ENCODE measurements at regions not wholly inside any gene's neighbourhood (a gene's known extent, or its start where the extent isn't known, plus 50 kb on each side); places are given as distances from the start of the nearest gene placed in this dataset.
A peak's percentile ranks its signal among the peaks of the same experiment; 100 is the strongest.
"Not testable (repeated sequence)": the region's sequence is repeated elsewhere in the genome, so short reads cannot be mapped to it uniquely, and the experiment has no call there.

DNA sequence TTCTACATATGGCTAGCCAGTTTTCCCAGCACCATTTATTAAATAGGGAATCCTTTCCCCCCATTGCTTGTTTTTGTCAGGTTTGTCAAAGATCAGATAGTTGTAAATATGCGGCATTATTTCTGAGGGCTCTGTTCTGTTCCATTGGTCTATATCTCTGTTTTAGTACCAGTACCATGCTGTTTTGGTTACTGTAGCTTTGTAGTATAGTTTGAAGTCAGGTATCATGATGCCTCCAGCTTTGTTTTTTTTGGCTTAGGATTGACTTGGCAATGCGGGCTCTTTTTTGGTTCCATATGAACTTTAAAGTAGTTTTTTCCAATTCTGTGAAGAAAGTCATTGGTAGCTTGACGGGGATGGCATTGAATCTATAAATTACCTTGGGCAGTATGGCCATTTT lies 60.0 kb upstream of the GPC3 start:
- not testable (repeated sequence) for DNase-seq

DNA sequence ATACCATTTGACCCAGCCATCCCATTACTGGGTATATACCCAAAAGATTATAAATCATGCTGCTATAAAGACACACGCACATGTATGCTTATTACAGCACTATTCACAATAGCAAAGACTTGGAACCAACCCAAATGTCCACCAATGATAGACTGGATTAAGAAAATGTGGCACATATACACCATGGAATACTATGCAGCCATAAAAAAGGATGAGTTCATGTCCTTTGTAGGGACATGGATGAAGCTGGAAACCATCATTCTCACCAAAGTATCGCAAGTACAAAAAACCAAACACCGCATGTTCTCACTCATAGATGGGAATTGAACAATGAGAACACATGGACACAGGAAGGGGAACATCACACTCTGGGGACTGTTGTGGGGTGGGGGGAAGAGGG lies 81.7 kb upstream of the GPC3 start:
- DNase-seq, result not testable (repeated sequence)

- not testable (repeated sequence) for DNase-seq
These were observed 86.5 kb upstream of the GPC3 start for GRCh38 chrX:134071899-134072298.

GRCh38 chrX:134073341-134073740 lies 87.9 kb upstream of the GPC3 start:
- no peak for DNase-seq

- DNase-seq, result no peak
These were observed 88.8 kb upstream of the GPC3 start for GRCh38 chrX:134074151-134074550.

- no peak for DNase-seq
These were observed 90.7 kb upstream of the GPC3 start for GRCh38 chrX:134075894-134076718.

GRCh38 chrX:134095366-134095765 lies 110.0 kb upstream of the GPC3 start:
- DNase-seq, result no peak

DNA sequence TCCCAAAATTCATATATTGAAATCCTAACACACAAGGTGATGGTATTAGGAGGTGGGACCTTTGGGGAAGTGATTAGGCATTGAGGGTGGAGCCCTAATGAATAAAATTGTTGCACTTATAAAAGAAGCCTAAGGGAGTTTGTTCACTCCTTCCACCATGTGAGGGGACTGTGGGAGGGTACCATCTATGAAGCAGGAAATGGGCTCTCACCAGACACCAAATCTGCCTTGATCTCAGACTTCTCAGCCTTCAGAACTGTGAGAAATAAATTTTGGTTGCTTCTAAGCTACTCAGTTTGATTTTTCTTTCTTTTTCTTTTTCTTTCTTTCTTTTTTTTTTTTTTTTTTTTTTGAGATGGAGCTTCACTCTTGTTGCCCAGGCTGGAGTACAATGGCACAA lies 116.2 kb upstream of the GPC3 start:
- no peak for DNase-seq

GRCh38 chrX:134115270-134115669 lies 121.7 kb upstream of the CCDC160 start:
- DNase-seq, result no peak

GRCh38 chrX:134137341-134137740 lies 99.6 kb upstream of the CCDC160 start:
- DNase-seq, result no peak

GRCh38 chrX:134139090-134139489 lies 97.9 kb upstream of the CCDC160 start:
- DNase-seq, result no peak

DNA sequence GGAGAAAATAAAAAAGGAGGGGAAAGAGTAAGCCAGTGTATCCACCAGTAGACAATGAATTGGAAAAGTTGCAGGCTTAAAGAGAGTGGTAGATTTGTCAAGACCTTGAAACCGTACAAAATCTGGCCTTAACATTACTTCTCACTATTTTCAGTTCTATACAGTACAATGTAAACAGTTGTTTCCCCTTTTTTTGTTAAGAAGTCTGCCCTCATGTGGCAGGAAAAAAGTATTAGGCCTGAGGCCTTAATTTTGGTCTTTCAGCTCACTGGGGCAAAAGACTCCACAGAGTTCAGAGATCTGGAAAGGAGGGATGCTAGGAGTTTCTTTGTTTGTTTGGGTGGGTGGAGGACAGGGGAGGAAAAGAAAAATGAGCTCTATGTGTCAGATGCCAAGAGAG lies 92.8 kb upstream of the CCDC160 start:
- DNase-seq, result no peak

DNA sequence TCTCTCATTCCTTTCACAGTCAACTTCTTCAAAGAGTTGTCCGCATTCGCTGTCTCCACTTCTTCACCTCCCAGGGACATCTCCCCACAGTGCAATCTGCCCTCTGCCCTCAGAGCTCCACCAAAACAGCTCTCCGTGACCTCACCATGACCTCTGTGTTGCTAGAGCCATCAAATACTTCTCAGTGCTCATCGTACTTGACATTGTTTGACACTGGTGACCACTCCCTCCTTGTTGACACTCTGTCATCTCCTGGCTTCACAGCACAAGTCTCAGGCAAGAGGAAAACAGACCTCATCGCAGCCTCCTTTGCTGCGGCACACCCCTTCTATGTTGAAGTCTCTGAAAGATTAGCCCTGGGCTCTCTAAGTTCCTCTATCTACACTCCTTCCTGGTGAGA lies 90.5 kb upstream of the CCDC160 start:
- no peak for DNase-seq

GRCh38 chrX:134148172-134148692 lies 88.8 kb upstream of the CCDC160 start:
- DNase-seq, result no peak

GRCh38 chrX:134158821-134159512 lies 78.0 kb upstream of the CCDC160 start:
- no peak for DNase-seq

- DNase-seq, result no peak
These were observed 75.8 kb upstream of the CCDC160 start for GRCh38 chrX:134161162-134161561.

GRCh38 chrX:134162032-134162431 lies 75.0 kb upstream of the CCDC160 start:
- DNase-seq, result no peak

GRCh38 chrX:134163836-134164235 lies 73.1 kb upstream of the CCDC160 start:
- no peak for DNase-seq

DNA sequence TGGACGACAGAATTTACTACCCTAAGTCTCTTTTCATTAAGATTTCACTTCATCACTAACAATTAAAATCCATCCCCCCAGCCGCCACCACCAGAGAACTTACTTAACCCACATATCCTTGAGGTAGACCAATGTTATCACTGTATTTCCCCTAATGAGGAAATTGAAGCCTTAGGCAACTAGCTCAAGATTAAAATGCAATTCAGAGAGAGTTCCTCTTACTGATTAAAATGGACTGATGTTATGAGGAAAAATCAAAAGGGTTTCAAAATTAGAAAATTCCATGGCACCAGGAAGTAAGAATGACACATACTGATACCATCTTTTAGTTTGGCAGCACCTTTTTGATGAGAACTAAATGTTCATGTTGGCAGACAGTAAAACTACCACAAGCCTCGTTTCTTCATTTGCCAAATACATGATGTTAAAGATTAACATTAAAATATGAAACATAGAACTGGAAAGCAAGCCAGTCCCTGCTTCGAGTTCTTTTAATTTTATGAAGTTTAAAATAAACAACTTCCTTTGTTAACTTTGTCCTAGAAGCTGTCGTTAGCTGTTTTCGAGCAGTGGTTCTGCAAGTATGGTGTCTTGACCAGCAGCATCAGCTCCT lies 69.3 kb upstream of the CCDC160 start:
- DNase-seq, result no peak

DNA sequence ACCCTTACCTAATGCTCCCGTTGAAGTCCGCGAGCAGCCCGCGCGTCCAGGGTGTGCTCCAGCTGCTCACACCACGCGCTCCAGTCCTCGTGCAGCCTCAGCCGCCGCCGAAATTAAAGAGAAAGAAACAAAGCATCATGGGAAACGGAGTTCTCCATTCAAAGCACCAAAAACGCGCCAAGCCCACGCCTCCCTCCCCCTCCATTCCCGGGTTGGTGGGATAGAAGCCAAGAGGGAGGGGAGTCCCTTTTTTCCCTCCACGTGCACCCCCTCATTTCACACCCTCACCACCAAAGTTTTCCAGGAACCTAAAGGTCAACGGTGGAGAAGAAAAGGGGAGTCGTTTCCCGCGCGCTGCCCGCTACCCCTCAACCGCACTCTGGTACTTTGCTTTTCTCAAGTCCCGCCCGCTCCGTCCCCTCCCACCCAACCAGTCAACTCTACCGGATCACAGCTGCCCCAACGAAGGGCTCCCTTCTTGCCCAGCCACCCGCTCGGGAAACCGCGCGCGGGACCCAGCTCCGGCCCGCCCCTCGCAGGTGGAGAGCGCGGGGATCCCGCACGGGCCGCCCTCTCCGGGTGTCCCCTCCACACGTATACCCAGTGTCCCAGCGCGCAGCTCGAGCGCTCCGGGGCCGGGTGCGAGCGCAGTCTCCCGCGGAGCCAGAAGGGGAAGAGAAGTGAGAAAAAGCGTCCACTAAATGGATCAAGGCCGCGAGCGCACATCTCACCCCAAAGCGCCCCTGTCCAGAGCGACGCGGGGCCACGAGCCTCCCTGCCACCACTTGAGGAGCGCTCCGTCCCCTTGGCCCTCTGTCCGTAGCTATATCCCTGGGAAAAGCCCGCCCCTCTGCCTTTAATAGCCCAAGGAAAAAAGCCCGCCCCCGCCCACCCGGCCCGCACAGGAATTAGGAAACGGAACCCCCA lies 65.1 kb upstream of the CCDC160 start:
- peak; percentile 7 for DNase-seq

- DNase-seq, result peak; percentile 41
These were observed 64.3 kb upstream of the CCDC160 start for GRCh38 chrX:134172588-134173259.
